ENCODE measurements at regions not wholly inside any gene's neighbourhood (a gene's known extent, or its start where the extent isn't known, plus 50 kb on each side); places are given as distances from the start of the nearest gene placed in this dataset.

- TF ChIP-seq CTCF (IDR thresholded peaks at IDR 0.05; ENCODE audit: low read length) (no peak), EZH2 (optimal IDR thresholded peaks at IDR 0.05; ENCODE audit: low read depth, low read length) (no peak)
These were observed 83.3 kb upstream of the PCGF5 start for GRCh38 chr10:91137011-91137643.
